Jurkat, Clone E6-1 (cell line): ENCODE measurements at regions not wholly inside any gene's neighbourhood (a gene's known extent, or its start where the extent isn't known, plus 50 kb on each side); places are given as distances from the start of the nearest gene placed in this dataset.

Source experiments
- DNase-seq: peaks from one replicate; pipeline ENCODE4 v3.0.0-alpha.2; 2011; ENCODE audit warnings: low read depth, low spot score
- H3K4me3 ChIP-seq: 2 replicates; pipeline ENCODE4 v1.5.1; 2011; ENCODE audit warnings: mild to moderate bottlenecking, low read length, control low read depth, moderate library complexity

DNA sequence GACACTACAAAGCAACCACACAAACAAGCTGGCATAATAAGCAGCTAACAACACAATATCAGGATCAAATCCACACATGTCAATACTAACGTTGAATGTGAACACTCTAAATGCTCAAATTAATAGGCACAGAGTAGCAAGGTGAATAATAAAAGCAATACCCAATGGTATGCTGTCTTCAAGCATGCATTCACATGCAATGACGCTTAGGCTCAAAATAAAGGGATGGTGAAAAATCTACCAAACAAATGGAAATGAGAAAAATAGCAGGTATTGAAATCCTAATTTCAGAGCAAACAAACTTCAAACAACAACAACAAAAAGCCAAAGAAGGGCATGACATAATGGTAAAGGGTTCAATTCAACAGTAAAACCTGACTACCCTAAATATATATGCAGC, 74.0 kb upstream of the FAM47B start:
- no peak overlapping the region for H3K4me3 ChIP-seq
- no peak for DNase-seq

DNA sequence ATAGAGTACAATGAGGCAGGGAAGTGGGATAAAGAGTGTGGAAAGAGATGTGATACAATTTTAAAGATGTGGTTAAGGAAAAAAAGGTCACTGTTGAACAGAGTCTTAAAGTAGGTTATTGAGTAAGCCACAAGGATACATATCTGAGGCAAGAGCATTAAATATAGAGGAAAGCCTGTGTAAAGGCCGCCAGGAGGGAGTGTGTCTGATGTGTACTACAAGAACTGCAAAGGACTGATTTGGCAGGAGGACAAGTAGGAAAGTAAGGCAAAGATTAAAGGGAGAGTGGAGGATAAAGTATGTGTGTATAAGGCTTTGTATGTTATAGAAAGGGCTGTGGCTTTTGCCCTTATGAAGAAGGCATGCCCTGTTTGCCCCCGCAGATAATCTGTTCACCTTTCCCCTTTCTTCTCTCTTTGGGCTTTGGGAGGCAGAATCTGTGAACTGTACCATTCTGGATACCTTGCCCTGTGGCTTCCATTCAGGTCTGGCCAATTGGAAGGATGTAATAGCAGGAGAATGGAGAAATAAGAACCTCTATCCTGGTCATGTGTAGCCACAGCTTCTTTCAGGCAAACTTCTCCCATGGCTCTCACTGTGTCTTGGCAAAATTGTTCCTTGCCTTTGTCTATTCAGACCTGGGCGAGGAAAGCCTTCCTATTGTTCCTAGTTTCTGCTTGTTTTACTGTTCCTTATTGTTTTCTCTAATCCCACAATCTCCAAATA, 68.9 kb upstream of the FAM47B start:
- no peak for DNase-seq

DNA sequence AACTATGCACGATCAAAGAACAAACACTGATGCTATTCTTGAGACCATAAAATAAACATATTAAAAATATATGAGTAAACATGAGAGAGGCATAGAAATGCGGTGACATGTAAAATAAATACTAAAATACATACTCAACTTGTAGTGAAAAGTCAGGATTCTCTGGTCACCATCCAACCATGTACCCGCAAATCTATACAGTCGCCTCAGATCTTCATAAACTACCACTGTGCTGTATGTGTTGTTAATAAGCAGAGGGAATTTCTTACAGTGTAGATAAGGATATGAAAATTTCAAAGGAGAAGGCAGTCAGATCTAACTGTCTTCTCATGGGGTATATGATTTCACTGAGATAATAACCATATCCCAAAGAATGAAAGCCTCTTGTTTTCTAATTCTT, 67.8 kb upstream of the FAM47B start:
- no peak for DNase-seq
- no peak overlapping the region for H3K4me3 ChIP-seq

More for the DNA sequence above, 68.9 kb upstream of the FAM47B start:
- H3K4me3 ChIP-seq, result no peak overlapping the region

DNA sequence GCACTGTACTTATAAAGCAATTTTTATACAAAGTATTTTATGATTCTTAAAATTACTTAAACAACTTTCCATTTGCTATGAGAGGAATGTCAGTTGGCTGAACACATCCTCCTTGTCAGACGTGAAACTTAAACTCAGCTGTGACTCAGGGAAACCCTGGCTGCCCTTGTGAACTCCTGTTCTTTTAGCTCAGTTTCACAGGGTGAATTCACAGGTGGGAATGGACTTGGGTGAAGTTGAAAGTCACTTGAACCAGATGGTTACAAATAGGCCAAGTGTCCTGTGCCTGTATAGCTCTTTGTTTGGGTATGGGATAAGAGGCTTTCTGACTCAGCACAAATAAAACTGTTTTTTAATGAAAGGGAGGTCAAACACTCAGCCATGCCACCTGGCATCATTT, 67.4 kb upstream of the FAM47B start:
- H3K4me3 ChIP-seq, result no peak overlapping the region
- DNase-seq, result no peak

DNA sequence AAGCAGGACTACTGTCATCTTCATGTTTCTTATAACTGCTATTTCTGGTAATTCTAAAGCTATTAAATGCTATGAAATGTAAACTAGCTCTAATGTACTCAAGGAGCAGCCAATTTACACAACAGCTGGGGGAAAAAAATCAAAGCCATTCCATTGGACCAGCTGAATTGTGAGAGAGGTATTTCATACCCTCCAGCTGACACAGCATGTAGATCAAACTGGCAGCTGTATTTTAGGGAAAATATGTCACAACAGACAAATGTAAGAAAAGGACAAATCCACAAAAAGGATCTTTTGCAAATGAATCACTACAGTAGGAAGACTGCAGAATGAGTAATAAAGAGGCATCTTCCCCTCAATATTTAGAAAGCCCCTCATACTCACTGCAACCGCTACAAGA, 65.2 kb upstream of the FAM47B start:
- H3K4me3 ChIP-seq, result no peak overlapping the region
- DNase-seq, result no peak

DNA sequence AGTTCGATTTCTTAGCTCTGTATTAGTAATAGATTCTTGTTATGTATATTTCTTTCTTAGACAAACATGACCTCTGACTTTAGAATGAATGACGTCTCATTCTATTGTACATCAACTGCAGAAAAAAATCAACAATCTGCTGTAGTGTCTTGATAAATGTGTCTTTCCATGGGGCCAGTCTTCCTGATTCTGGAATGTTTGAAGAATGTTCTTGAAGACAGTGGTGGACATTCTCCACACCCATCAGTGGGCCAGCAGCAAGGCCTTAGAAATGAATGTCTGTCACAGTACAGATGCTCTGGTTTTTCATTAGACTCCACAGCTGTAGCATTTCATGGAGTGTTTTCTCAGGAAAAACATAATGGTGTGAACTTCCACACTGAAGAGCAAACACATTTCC, 63.2 kb upstream of the FAM47B start:
- no peak for DNase-seq

DNA sequence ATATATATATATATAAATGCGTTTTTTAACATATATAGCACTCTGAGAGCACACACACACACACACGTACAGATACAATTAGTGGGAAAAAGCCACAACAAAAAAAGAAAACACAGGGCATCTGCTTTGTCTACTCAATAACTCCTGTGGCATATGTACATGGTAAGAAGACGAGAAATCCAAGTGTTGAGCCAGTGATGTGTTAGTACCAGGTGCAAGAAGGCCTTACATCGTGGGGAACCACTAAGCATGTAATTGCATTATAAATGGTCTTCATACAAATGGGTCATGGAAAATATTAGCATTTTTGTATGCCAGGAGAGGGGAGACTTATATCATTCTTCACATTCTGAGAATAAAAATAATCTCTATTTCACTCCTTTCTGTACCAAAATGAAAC, 62.7 kb upstream of the FAM47B start:
- DNase-seq, result no peak
- H3K4me3 ChIP-seq, result no peak overlapping the region

More for the DNA sequence above, 63.2 kb upstream of the FAM47B start:
- no peak overlapping the region for H3K4me3 ChIP-seq

DNA sequence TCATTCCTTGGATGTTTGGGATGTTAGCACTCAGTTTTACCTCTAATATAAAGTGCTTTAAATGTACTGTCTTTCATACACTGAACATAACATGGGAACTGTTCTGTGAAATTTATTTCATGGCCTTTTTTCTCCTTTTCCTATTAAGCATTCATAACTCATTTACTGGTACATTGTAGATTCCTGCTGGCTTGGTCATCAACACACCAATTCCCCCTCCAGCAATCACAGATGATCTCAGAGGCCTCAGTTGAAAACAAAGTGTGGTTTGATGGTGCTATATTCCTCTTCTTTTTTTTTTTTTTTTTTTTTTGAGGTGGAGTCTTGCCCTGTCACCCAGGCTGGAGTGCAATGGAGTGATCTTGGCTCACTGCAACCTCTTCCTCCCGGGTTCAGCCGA, 61.9 kb upstream of the FAM47B start:
- no peak for DNase-seq
- H3K4me3 ChIP-seq, result no peak overlapping the region

DNA sequence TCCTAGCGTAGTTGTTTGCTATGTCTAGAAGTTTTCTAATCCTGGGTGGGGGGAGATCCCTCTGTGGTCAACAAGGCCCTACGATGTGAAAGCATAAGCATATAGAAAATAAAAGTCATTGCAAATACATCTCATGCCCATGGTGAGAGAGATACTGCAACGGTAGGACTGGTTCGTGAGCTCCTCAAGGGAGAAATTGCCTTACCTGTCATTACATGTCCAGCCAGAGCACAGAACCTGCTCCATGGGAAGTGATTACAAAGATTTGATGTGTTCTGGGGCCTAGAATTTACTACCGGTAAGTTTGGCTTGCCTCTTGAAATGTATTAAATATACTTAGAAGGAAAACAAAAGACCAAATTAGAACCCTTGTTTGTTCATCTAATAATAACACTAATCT, 60.9 kb upstream of the FAM47B start:
- DNase-seq, result no peak
- no peak overlapping the region for H3K4me3 ChIP-seq

DNA sequence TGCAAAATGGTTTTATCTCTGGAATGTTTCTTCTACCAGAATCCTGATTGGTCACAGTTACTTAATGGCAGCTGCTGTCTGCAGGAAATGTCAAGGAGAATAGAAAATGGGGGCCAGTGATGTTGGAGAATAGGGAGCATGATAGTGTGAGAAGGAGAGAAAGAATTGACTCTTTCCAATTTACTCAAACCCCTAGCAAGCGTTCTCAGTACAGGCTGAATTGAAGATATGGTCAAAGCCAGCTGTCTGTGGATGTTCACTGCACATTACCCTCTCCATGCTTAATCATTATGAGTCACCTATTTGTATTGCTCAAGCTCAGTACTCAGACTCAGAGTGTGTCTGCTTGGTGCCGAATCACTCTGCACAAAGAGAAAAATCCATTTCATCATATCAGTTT, 57.8 kb upstream of the FAM47B start:
- DNase-seq, result no peak
- H3K4me3 ChIP-seq, result no peak overlapping the region

DNA sequence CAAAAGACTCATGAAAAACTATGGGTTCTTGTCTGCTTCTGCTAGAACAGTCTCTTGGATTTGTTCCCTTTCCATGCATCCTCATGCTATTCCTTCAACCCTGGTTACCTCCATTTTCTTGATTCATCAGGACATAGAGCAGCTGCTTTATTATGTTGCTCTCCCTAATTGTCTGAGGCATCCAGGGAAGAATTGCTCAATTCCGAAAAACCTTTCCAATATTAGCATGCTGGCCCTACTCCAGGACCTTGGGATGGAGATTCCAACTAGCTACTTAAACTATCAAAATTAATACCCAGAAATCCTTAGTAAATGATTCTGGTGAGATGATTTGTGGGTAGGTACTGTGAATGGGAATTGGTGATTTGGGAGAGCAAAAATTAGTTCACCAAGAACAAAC, 56.6 kb upstream of the FAM47B start:
- H3K4me3 ChIP-seq, result no peak overlapping the region
- DNase-seq, result no peak

DNA sequence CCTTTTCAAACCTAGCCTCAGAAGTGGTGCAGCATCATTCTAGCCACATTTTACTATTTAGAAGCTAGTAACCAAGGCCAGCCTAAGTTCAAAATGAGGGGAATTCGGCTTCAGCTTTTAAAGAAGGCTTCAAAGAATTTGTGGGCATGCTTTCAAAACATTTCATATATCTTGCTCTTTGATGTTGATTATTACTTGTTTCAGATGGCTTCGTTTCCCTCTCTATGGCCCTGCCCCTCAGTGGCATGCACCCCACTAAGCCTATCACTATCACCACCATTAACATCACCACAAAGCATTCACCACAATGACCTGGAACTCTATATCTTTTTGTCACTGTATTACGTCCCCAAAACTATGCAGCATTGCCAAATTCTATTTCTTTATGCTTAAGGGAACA, 51.2 kb upstream of the FAM47B start:
- DNase-seq, result no peak
- no peak overlapping the region for H3K4me3 ChIP-seq
